Ishikawa (cell line): ENCODE measurements at regions not wholly inside any gene's neighbourhood (a gene's known extent, or its start where the extent isn't known, plus 50 kb on each side); places are given as distances from the start of the nearest gene placed in this dataset.

Experiments used
- EP300 ChIP-seq: IDR thresholded peaks from 2 replicates; pipeline ENCODE4 v1.6.1; 2012; ENCODE audit warnings: borderline replicate concordance
- FOXM1 ChIP-seq: IDR thresholded peaks from 2 replicates; pipeline ENCODE4 v1.6.1; 2012; ENCODE audit warnings: low read depth, borderline replicate concordance
- MAX ChIP-seq: IDR thresholded peaks from 2 replicates; pipeline ENCODE4 v1.6.1; 2012
- TAF1 ChIP-seq: IDR thresholded peaks from 2 replicates; pipeline ENCODE4 v1.6.1; 2012; ENCODE audit warnings: low read depth, mild to moderate bottlenecking

- no peak for TF ChIP-seq FOXM1
- TF ChIP-seq TAF1: no peak
- TF ChIP-seq EP300: no peak
- TF ChIP-seq MAX: no peak
These were observed 248.1 kb downstream of the PTBP2 start for GRCh38 chr1:96969656-96970163.
